ENCODE measurements at regions not wholly inside any gene's neighbourhood (a gene's known extent, or its start where the extent isn't known, plus 50 kb on each side); places are given as distances from the start of the nearest gene placed in this dataset.

DNA sequence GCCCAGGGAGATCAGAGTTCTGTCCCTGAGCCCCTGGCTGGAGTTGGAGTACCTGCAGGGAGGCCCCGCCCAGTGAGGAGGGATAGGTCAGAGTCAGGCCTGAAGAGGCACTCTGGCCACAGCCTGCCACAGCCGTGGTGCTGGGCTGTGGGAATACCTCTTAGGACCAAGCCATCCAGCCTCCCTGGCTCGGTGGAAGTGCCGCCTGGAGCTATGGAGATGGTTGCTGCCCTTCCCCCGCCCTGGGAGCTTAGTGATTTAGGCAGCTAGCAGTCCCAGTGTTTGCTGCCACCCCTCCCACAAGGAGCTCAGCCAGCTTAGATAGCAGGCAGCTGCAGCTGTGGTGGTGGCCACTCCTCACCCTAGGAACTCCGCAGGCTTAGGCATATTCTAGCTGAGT, 446.3 kb upstream of the GNPDA2 start:
- TF ChIP-seq, protein P1, sequence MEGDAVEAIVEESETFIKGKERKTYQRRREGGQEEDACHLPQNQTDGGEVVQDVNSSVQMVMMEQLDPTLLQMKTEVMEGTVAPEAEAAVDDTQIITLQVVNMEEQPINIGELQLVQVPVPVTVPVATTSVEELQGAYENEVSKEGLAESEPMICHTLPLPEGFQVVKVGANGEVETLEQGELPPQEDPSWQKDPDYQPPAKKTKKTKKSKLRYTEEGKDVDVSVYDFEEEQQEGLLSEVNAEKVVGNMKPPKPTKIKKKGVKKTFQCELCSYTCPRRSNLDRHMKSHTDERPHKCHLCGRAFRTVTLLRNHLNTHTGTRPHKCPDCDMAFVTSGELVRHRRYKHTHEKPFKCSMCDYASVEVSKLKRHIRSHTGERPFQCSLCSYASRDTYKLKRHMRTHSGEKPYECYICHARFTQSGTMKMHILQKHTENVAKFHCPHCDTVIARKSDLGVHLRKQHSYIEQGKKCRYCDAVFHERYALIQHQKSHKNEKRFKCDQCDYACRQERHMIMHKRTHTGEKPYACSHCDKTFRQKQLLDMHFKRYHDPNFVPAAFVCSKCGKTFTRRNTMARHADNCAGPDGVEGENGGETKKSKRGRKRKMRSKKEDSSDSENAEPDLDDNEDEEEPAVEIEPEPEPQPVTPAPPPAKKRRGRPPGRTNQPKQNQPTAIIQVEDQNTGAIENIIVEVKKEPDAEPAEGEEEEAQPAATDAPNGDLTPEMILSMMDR (IDR thresholded peaks at IDR 0.05; ENCODE audit: low read depth, low read length, poor library complexity, severe bottlenecking): no peak
- no peak for TF ChIP-seq EZH2phosphoT487 (IDR thresholded peaks at IDR 0.05; ENCODE audit: borderline replicate concordance, low read length)

All from DOHH2 (cell line).